HG03469 (cell line): ENCODE measurements at regions not wholly inside any gene's neighbourhood (a gene's known extent, or its start where the extent isn't known, plus 50 kb on each side); places are given as distances from the start of the nearest gene placed in this dataset.

Experiments used
- ATAC-seq: cut with Tn5 transposase; IDR thresholded peaks from one replicate; pipeline ENCODE4 v1.9.1; 2021; ENCODE audit warnings: mild to moderate bottlenecking, moderate library complexity, moderate number of reproducible peaks; ENCODE audit not compliant: unreplicated experiment

GRCh38 chr13:83352391-83352790 lies 529.9 kb downstream of the SLITRK1 start:
- no peak for ATAC-seq

GRCh38 chr13:83350569-83350968 lies 531.7 kb downstream of the SLITRK1 start:
- no peak for ATAC-seq

DNA sequence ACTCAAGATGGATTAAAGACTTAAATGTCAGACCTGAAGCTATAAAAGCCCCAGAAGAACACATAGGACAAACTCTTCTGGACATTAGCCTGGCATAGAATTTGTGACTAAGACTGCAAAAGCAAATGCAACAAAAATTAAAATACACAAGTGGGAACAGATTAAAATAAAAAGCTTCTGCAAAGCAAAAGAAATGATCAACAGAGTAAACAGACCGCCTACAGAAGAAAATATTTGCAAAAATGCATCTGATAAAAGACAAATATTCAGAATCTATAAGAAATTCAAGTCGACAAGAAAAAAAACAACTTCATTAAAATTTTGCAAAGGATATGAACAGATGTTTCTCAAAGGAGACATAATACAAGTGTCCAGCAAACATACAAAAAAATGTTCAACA lies 537.8 kb downstream of the SLITRK1 start:
- ATAC-seq = no peak

GRCh38 chr13:83340170-83340569 lies 542.1 kb downstream of the SLITRK1 start:
- ATAC-seq = no peak

- ATAC-seq = no peak
Measured at GRCh38 chr13:83333614-83334388, 548.5 kb downstream of the SLITRK1 start.

DNA sequence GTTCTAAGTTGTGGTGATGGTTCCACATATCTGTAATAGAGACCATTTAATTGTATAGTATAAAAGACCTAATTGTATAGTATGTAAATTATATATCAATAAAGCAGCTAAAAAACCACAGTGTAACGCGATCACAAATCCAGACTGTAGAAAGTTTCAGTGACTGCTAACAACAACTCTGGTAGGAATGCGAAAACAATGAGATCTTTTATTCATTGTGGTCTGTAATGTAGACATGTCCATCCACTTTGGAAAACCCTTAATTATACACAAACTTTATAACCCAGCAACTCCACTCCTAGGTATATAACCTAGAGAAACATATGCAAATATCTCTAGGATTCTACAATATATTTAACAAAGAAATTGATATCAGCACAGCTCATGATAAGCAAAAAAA lies 549.5 kb downstream of the SLITRK1 start:
- ATAC-seq = no peak

DNA sequence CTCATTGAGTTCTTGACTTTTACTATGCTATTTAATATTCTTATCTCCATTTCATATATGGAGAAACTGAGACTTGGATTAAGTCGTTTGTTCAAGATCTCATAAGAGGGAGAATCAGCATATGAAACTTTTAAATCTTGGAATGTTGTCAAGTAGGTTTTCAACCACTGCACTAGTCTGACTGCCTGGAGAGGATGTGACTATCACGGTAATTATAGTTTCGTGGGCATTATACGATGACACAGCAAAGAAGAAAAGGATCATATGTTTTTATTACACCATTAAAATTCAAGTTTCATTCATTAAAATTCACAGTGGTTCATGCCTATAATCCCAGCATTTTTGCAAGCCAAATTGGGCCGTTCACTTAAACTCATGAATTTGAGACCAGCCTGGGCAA lies 555.2 kb downstream of the SLITRK1 start:
- ATAC-seq = no peak

- no peak for ATAC-seq
Measured at GRCh38 chr13:83325125-83325853, 557.0 kb downstream of the SLITRK1 start.

- no peak for ATAC-seq
Measured at GRCh38 chr13:83311886-83312577, 570.2 kb downstream of the SLITRK1 start.

DNA sequence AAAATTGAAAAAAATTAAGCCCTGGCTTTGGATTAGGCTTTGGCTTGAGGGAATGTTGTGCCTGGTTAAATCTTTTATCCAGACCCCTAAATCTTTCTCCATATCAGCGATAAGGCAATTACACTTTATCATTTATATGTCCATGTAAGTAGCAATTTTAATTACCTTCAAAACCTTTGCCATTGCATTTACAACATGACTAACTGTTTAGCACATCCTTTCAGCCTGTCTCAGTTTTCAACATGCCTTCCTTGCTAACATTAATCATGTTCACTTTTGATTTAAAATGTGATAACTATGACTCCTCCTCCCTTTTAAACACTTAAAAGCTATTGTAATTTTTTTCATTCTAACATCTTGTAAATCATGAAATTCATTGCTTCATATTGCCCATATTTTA lies 583.7 kb downstream of the SLITRK1 start:
- no peak for ATAC-seq

- no peak for ATAC-seq
Measured at GRCh38 chr13:83297586-83298290, 584.5 kb downstream of the SLITRK1 start.

DNA sequence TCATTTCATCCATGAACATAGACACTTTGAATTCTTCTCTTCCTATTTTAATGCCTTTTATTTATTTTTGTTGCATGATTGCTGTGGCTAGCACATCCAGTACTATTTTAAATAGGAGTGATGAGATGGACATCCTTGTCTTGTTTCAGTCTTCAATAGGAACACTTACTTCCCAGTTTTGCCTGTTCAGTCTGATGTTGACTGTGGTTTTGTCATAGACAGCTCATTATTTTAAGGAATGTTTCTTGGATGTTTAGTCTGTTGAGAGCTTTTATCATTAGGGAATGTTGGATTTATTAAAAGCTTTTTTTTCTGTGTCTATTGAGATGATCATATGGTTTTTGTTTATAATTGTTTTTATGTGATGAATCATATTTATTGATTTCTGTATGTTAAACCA lies 586.6 kb downstream of the SLITRK1 start:
- ATAC-seq = no peak

GRCh38 chr13:83286737-83287136 lies 595.5 kb downstream of the SLITRK1 start:
- no peak for ATAC-seq

DNA sequence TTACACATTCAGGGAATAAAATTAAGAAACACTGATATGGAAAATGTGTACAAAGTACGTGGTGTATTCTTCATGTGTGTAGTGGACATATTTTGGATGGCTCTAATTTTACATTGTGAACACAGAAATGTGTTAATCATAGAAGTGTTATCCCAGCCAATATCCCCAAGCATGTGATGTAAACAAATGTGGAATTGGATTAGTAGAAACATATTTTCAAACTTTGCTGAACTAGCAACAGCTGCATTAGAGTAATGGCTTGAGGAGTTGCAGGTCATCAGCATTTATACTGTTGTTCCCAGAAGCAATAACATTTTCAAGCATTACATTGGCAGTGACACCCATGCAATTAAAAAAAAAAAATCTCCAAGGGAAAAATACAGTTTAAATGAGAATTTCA lies 600.6 kb downstream of the SLITRK1 start:
- ATAC-seq = no peak

- no peak for ATAC-seq
Measured at GRCh38 chr13:83274679-83275078, 607.6 kb downstream of the SLITRK1 start.

DNA sequence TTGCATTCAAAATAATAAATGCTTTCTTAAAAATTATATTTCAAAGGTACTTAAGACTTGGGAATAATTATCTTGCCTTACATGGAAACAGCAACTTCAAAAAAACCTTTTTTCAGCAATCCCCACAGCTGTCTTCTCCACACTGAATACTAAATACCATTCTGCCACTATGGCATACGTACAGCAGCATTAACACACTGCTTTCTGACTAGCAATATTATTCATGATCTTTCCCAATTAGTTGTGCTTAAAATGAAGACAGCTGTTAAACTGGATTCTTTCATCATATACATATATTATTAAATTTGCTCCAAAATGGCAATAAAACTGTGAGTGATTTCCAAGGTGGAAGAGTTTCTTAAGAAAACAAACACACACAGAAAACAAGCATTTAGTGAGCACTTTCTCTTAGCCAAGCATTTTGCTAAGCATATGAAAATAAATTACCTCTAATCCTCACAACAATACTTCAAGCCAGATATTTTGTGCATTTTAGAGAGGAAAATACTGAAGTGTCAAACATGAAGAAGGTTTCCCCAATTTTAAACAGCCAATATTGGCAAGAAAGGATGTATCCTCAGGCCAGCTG lies 609.5 kb downstream of the SLITRK1 start:
- ATAC-seq = no peak

GRCh38 chr13:83272076-83272475 lies 610.2 kb downstream of the SLITRK1 start:
- ATAC-seq = no peak

GRCh38 chr13:83265279-83265678 lies 617.0 kb downstream of the SLITRK1 start:
- no peak for ATAC-seq

DNA sequence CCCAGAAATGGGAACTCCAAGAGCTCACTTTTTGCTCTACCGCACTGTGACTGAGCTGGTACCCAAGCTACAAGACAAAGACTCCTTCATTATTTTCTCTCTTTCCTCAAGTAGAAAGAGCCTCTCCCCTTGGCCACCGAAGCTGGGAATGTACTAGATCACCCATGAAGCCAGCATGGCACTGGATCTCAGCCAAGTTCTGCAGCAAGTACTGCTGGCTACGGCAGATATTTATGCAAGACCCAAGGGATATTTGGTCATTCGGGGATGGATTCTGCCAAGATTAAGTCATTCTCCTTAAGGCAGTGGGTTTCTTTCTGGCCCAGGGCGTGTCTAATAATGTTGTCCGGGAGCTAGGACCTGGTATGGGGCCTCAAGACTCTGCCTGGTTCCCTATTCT lies 633.5 kb downstream of the SLITRK1 start:
- no peak for ATAC-seq

- ATAC-seq = no peak
Measured at GRCh38 chr13:83232626-83233025, 649.6 kb downstream of the SLITRK1 start.
